Endothelial cell of umbilical vein (primary cell): ENCODE measurements at regions not wholly inside any gene's neighbourhood (a gene's known extent, or its start where the extent isn't known, plus 50 kb on each side); places are given as distances from the start of the nearest gene placed in this dataset.

ENCODE experiments used
- EZH2 ChIP-seq: IDR thresholded peaks from 2 replicates; pipeline ENCODE4 v1.6.1; 2012; ENCODE audit warnings: borderline replicate concordance, low read depth, mild to moderate bottlenecking, moderate library complexity, low read length, inconsistent platforms; ENCODE audit not compliant: severe bottlenecking
- FOS ChIP-seq: IDR thresholded peaks from 2 replicates; pipeline ENCODE4 v1.6.1; 2011; ENCODE audit warnings: mild to moderate bottlenecking, low read length, moderate library complexity, borderline replicate concordance; ENCODE audit not compliant: insufficient read depth
- JUN ChIP-seq: IDR thresholded peaks from 2 replicates; pipeline ENCODE4 v1.6.1; 2011; ENCODE audit warnings: borderline replicate concordance, low read depth; ENCODE audit not compliant: insufficient read length, insufficient read depth
- POLR2A ChIP-seq: IDR thresholded peaks from 2 replicates; pipeline ENCODE4 v1.6.1; 2012; ENCODE audit warnings: low read depth, mild to moderate bottlenecking, control low read depth, low read length
- POLR2AphosphoS5 ChIP-seq: IDR thresholded peaks from 2 replicates; pipeline ENCODE4 v1.6.1; 2012; ENCODE audit warnings: low read depth, mild to moderate bottlenecking, control low read depth, low read length, moderate library complexity; ENCODE audit not compliant: insufficient read depth
- TF ChIP-seq, protein P1 (sequence below), 2 donors: IDR thresholded peaks; 1 replicate in 1 of 2; 2 replicates in 1 of 2; pipeline ENCODE4 v1.5.1; 2011; ENCODE audit warnings: low read length in 2 of 2, mild to moderate bottlenecking in 2 of 2, moderate library complexity in 2 of 2, control low read depth in 1 of 2, inconsistent platforms in 1 of 2, low read depth in 1 of 2; ENCODE audit not compliant: insufficient read depth in 1 of 2; ENCODE audit errors: extremely low read depth in 1 of 2
- TF ChIP-seq, protein P2 (sequence below): IDR thresholded peaks from 2 replicates; pipeline ENCODE4 v1.6.1; 2011; ENCODE audit not compliant: insufficient read depth, insufficient read length

DNA sequence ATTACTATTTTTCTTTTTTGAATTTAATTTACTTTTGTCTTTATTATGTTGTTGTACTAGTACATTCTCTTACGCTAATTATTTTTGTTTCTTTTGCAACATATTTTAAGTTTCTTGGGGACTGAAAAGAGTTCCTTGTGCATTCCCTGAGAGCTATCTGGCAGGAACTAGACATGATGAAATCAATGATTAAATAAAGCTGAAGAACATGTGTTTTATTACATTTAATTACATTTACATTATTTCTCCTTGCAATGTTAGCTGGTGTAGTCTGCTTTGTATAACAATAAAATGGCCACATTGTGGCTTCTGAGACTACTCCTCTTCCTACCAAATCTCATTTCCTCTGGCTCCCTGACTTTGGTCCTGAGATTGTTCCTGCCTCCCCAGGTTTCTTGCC is 244.9 kb downstream of the NDFIP2 start:
- no peak for TF ChIP-seq POLR2AphosphoS5
- TF ChIP-seq, protein P1, sequence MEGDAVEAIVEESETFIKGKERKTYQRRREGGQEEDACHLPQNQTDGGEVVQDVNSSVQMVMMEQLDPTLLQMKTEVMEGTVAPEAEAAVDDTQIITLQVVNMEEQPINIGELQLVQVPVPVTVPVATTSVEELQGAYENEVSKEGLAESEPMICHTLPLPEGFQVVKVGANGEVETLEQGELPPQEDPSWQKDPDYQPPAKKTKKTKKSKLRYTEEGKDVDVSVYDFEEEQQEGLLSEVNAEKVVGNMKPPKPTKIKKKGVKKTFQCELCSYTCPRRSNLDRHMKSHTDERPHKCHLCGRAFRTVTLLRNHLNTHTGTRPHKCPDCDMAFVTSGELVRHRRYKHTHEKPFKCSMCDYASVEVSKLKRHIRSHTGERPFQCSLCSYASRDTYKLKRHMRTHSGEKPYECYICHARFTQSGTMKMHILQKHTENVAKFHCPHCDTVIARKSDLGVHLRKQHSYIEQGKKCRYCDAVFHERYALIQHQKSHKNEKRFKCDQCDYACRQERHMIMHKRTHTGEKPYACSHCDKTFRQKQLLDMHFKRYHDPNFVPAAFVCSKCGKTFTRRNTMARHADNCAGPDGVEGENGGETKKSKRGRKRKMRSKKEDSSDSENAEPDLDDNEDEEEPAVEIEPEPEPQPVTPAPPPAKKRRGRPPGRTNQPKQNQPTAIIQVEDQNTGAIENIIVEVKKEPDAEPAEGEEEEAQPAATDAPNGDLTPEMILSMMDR (IDR thresholded peaks at IDR 0.05; ENCODE audit: extremely low read depth in 1 of 2, insufficient read depth in 1 of 2, low read depth in 1 of 2, low read length in 2 of 2) = no peak
- no peak for TF ChIP-seq POLR2A
- no peak for TF ChIP-seq FOS
- TF ChIP-seq, protein P2, sequence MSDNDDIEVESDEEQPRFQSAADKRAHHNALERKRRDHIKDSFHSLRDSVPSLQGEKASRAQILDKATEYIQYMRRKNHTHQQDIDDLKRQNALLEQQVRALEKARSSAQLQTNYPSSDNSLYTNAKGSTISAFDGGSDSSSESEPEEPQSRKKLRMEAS = no peak
- no peak for TF ChIP-seq JUN
- no peak for TF ChIP-seq EZH2
